NCI-H1417 (cell line): ENCODE measurements at regions not wholly inside any gene's neighbourhood (a gene's known extent, or its start where the extent isn't known, plus 50 kb on each side); places are given as distances from the start of the nearest gene placed in this dataset.
"Not testable (repeated sequence)": the region's sequence is repeated elsewhere in the genome, so short reads cannot be mapped to it uniquely, and the experiment has no call there.

ENCODE experiments used
- DNase-seq, 3 experiments: peaks; one replicate each; lab custom pipeline; 2025; lab: John Stamatoyannopoulos, UW

GRCh38 chr2:89756616-89757015 lies 1065.1 kb downstream of the RPIA start:
- DNase-seq = not testable (repeated sequence)

GRCh38 chr2:89758332-89759026 lies 1067.0 kb downstream of the RPIA start:
- DNase-seq = not testable (repeated sequence)

- not testable (repeated sequence) for DNase-seq
These were observed 1069.3 kb downstream of the RPIA start for GRCh38 chr2:89760762-89761161.

- DNase-seq = not testable (repeated sequence)
These were observed 1069.7 kb downstream of the RPIA start for GRCh38 chr2:89761171-89761570.

- not testable (repeated sequence) for DNase-seq
These were observed 1070.4 kb downstream of the RPIA start for GRCh38 chr2:89761863-89762262.

- not testable (repeated sequence) for DNase-seq
These were observed 1071.2 kb downstream of the RPIA start for GRCh38 chr2:89762461-89763253.

GRCh38 chr2:89763254-89763580 lies 1071.7 kb downstream of the RPIA start:
- no peak for DNase-seq

GRCh38 chr2:89763581-89764485 lies 1072.4 kb downstream of the RPIA start:
- DNase-seq = no peak

GRCh38 chr2:89764571-89765360 lies 1073.3 kb downstream of the RPIA start:
- DNase-seq = not testable (repeated sequence)

GRCh38 chr2:89765361-89765718 lies 1073.9 kb downstream of the RPIA start:
- not testable (repeated sequence) for DNase-seq

- not testable (repeated sequence) for DNase-seq
These were observed 1074.9 kb downstream of the RPIA start for GRCh38 chr2:89766141-89766990.

- DNase-seq = not testable (repeated sequence)
These were observed 1075.6 kb downstream of the RPIA start for GRCh38 chr2:89767058-89767457.

GRCh38 chr2:89767572-89768435 lies 1076.3 kb downstream of the RPIA start:
- DNase-seq = no peak

- DNase-seq = no peak
These were observed 1084.4 kb downstream of the RPIA start for GRCh38 chr2:89775885-89776284.

GRCh38 chr2:89780318-89780717 lies 1088.8 kb downstream of the RPIA start:
- DNase-seq = no peak

GRCh38 chr2:89781962-89782361 lies 1090.5 kb downstream of the RPIA start:
- DNase-seq = no peak

GRCh38 chr2:89784960-89785359 lies 1093.5 kb downstream of the RPIA start:
- DNase-seq = no peak

GRCh38 chr2:89785528-89785927 lies 1094.1 kb downstream of the RPIA start:
- not testable (repeated sequence) for DNase-seq

- not testable (repeated sequence) for DNase-seq
These were observed 1095.2 kb downstream of the RPIA start for GRCh38 chr2:89786642-89787041.

- not testable (repeated sequence) for DNase-seq
These were observed 1104.1 kb downstream of the RPIA start for GRCh38 chr2:89795530-89795929.
